ENCODE measurements at regions not wholly inside any gene's neighbourhood (a gene's known extent, or its start where the extent isn't known, plus 50 kb on each side); places are given as distances from the start of the nearest gene placed in this dataset.

DNA sequence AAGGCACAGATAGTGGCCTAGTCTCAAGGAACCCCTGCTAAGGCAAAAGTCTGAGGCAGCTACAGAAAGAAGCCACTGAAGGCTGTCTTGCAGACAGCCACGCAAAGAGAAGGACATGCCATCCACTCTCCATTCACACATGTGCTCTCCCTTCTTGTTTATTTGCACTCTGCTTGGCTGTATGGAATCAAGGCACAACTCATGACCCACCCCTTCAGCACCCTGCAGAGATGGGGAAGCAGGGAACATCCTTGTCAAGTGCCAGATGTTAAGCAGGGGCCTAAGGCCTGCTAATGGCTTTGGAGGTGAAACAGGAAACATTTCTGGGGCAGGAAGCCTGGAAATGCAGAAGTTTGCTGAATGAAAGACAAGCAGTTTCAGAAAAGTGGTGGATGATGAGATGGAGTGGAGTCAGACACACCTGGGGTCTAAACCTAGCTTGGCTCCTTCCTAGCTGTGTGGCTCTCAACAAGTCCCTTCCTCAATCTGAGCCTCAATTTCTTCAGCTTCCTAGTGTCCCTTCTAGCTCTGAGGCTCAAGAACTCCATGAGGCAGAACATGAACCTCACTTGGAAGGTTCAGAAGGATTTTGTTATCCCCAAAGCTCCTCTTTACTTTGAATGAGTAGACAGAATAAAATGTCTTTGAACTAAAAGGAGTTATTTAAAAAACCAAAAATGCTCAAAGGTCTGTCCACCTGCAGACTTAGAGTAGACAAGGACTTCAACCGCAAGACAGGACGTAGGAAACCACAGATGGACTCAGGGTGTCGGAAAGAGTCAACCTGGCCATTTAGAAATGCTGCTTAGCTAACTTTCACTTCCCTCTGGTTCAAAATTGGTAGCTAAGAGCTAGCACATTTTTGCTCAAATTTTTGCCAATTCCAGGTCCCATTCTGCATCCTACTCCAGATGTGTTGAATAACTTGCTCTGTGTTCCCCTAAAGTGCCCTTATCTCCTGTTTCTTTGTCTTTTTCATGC, 283.1 kb downstream of the PLPP3 start:
- Mint-ChIP-seq H3K27me3 (no peaks in the 10 kb centered on the region), H3K4me1 (no peaks in the 10 kb centered on the region), H3K27ac (no peak overlapping the region), H3K4me3 (no peak overlapping the region), H3K9me3 (ENCODE audit: low read depth) (no peaks in the 10 kb centered on the region), H3K36me3 (no peaks in the 10 kb centered on the region)
- ATAC-seq (no peak), DNase-seq (no peak)
- CTCF ChIA-PET: no interaction called here

DNA sequence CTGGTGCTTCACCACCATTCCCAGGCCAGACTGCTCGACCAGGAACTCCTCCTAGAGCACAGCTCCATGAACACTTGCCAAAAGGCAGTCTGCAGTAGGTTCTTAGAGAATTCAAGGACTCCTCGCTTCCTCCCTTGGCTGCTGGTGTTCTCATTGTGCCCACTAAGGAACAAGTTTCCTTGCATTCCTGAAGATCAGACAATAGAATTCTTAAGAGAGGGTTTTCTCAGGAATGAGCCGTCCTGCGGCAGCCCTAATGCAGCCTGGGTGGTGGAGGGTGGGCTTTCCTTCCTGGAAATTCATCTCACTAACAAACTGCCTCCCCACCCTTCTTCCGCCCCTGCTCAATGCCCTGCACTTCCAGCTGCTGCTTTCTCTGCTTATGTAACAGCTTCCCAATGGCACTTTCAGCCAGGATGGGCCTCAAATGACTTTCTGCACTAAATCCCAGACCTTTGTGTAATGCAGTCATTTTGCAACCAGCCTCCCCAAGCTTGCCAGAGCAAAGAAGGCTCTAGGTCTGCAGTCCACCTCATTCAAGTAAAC, 287.9 kb downstream of the PLPP3 start:
- H3K9me3 Mint-ChIP-seq (ENCODE audit: low read depth): no peaks in the 10 kb centered on the region
- H3K4me1 Mint-ChIP-seq: no peaks in the 10 kb centered on the region
- ATAC-seq (no peak), DNase-seq (no peak)
- no peaks in the 10 kb centered on the region for H3K27me3 Mint-ChIP-seq
- CTCF ChIA-PET: no interaction called here
- no peaks in the 10 kb centered on the region for H3K36me3 Mint-ChIP-seq
- no peak overlapping the region for H3K4me3 Mint-ChIP-seq
- H3K27ac Mint-ChIP-seq: no peak overlapping the region

DNA sequence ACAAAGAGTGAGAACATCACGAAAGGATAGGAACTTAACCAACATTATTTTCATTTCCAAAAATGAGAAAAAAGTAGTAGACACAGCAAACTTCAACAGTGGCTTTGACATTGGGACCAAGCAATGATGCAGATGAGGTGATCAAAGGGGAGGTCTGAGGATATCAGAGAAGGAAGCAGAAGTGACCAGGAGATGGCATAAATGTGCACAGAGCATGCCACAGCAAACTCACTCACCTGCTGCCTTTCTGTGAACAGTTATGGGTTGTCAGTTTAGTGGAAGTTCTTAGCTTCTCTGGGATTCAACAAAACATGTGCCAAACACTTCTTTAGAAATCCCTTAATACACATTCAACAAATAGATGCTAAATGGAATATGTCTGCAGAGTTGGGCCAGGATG, 290.1 kb downstream of the PLPP3 start:
- H3K4me3 Mint-ChIP-seq: no peak overlapping the region
- H3K4me1 Mint-ChIP-seq: no peaks in the 10 kb centered on the region
- no peaks in the 10 kb centered on the region for H3K9me3 Mint-ChIP-seq (ENCODE audit: low read depth)
- H3K27me3 Mint-ChIP-seq: no peaks in the 10 kb centered on the region
- ATAC-seq (no peak), DNase-seq (no peak)
- H3K27ac Mint-ChIP-seq: no peak overlapping the region
- CTCF ChIA-PET: no interaction called here
- no peaks in the 10 kb centered on the region for H3K36me3 Mint-ChIP-seq

DNA sequence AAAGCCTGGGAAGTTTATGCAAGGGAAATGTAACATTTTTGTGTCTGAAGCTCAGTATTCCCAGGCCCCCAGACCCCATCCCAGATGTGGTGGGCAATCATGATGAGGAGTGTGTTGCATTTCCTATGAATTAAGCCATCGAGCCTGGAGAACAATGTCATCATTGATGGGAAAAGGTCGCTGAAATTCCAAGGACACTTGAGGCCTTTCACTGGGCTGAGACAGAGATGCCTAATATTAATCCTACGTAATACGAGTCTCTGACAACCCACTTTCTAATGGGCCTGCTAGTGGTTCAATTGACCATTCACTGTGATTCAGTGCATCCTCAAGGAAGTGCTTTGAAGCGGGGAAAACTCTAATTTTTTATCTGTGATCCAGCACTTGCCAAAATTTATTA, 291.6 kb downstream of the PLPP3 start:
- Mint-ChIP-seq H3K9me3 (ENCODE audit: low read depth) (no peaks in the 10 kb centered on the region), H3K4me3 (no peak overlapping the region), H3K36me3 (no peaks in the 10 kb centered on the region), H3K27ac (no peak overlapping the region), H3K4me1 (no peaks in the 10 kb centered on the region), H3K27me3 (no peaks in the 10 kb centered on the region)
- ATAC-seq (no peak), DNase-seq (no peak)
- CTCF ChIA-PET: no interaction called here

DNA sequence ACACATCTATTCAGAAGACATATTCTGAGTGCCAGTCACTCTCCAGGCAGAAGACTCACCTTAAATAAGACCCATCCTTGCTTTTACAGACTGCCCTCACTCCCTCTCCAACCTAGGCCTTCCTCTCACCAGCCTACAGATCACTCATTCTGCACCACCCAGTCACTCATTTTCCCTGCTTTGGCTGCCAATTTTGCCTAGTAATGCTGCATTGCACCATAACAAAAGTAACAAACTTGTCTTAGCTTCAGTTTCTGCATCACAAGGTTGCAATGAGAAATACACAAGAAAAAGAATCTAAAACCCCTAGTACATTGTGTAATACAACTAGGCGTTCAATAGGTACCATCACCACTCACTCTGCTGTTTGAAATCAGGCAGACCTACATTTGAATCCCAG, 292.4 kb downstream of the PLPP3 start:
- Mint-ChIP-seq H3K27ac (no peak overlapping the region), H3K36me3 (no peaks in the 10 kb centered on the region), H3K4me1 (no peaks in the 10 kb centered on the region), H3K9me3 (ENCODE audit: low read depth) (no peaks in the 10 kb centered on the region), H3K27me3 (no peaks in the 10 kb centered on the region), H3K4me3 (no peak overlapping the region)
- ATAC-seq (no peak), DNase-seq (no peak)
- CTCF ChIA-PET: no interaction called here

DNA sequence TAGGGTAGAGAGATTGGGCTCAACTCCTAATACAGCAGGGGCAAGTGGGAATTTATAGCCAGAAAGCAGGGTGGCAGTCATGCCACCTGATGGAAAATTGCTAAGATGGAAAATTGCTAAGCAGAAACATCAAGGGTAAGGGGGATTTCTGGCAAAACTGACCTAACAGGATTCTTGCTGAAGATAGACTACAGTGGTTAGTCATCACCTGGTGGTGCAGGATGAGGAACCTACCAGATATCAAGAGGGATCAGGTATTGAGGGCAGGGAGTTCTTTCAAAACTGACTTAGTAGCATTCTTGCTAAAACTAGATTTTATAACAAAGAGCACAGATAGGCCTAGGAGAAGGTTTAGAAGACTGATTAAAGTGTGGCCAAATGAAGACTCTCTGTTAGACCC, 292.9 kb downstream of the PLPP3 start:
- Mint-ChIP-seq H3K4me1 (no peaks in the 10 kb centered on the region), H3K4me3 (no peak overlapping the region), H3K27ac (no peak overlapping the region), H3K36me3 (no peaks in the 10 kb centered on the region), H3K27me3 (no peaks in the 10 kb centered on the region), H3K9me3 (ENCODE audit: low read depth) (no peaks in the 10 kb centered on the region)
- ATAC-seq (no peak), DNase-seq (no peak)
- CTCF ChIA-PET: no interaction called here

DNA sequence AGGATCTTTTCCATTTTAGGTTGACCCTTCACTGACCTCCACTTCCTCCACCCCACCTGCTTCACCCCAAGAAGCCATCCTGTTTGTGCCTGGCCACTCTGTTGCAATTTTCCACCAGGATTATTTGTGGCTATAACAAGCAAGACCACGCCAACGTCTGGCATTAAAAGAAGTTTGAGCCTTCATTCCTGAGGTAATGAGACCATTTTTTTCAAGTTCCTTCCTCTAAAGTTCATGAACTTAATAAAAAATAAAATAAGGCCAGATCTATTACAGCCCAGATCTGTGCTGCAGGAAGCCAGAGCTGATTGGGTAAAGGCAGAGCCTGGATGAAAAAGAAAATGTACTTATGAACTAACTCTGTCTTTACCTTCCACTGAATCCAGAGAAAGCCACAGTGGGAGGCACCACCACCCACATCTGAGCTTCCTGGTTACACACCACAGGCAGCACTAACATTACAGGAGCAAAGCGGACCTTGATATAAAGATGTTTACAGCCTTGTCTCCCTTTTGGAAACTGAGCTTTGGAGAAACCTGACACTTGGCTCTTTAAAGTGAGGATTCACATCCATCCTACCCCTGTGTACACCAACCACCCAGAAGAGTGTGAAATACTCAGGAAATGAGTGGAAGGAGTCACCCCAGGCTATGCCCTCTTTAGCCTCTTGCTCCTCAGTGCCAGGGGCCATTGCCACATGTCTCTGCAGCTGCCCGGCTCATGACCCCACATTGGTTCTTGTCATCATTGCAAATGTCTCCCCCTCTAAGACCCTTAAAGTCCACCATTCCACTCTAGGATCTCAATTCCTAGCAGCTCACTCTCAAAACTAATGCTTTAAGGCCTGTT, 293.6 kb downstream of the PLPP3 start:
- CTCF ChIA-PET: no interaction called here
- ATAC-seq (no peak), DNase-seq (no peak)
- Mint-ChIP-seq H3K27me3 (no peaks in the 10 kb centered on the region), H3K4me3 (no peak overlapping the region), H3K36me3 (no peaks in the 10 kb centered on the region), H3K9me3 (ENCODE audit: low read depth) (no peaks in the 10 kb centered on the region), H3K27ac (no peak overlapping the region), H3K4me1 (no peaks in the 10 kb centered on the region)

DNA sequence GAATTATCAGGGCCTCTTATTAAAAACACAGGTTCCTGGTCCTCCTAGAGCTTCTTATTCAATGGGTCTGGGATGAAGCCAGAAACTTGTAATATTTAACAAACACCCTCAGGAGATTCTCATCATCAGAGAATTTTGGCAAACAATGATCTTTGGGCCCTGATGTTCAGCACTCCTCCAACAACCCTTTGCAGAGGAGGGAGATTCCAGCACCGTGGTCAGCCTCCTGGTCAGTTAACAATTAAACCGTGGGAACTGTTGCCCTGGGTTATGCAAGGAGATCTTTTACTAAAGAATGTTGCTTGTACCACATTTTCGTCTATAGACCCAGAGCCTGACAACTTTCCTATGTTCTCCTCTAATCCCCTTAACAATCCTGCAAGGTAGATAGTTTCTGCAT, 294.4 kb downstream of the PLPP3 start:
- H3K4me3 Mint-ChIP-seq: no peak overlapping the region
- no peak for ATAC-seq
- H3K4me1 Mint-ChIP-seq: no peaks in the 10 kb centered on the region
- no peak overlapping the region for H3K27ac Mint-ChIP-seq
- H3K36me3 Mint-ChIP-seq: no peaks in the 10 kb centered on the region
- H3K27me3 Mint-ChIP-seq: no peaks in the 10 kb centered on the region
- H3K9me3 Mint-ChIP-seq (ENCODE audit: low read depth): no peaks in the 10 kb centered on the region
- no peak for DNase-seq
- CTCF ChIA-PET: no interaction called here

DNA sequence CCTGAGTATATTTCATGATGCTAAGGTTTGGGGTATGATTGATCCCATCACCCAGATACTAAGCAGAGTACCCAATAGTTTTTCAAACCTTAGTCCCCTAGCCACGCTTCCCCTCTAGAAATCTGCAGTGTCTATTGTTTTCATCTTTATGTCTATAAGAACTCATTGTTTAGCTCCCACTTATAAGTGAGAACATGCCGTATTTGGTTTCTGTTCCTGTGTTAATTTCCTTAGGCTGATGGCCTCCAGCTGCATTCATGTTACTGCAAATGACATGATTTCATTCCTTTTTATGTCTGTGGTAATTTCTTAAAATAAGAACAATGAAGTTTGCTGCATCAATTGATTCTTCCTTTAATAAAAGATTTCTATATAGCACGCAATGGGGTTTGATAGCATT, 301.3 kb downstream of the PLPP3 start:
- no peak for ATAC-seq
- H3K27ac Mint-ChIP-seq: no peak overlapping the region
- no peak for DNase-seq
- no peak overlapping the region for H3K4me3 Mint-ChIP-seq
- peaks cover 2% of the 10 kb centered on the region for H3K9me3 Mint-ChIP-seq (ENCODE audit: low read depth)
- no peaks in the 10 kb centered on the region for H3K36me3 Mint-ChIP-seq
- CTCF ChIA-PET: no interaction called here
- no peaks in the 10 kb centered on the region for H3K27me3 Mint-ChIP-seq
- no peaks in the 10 kb centered on the region for H3K4me1 Mint-ChIP-seq

DNA sequence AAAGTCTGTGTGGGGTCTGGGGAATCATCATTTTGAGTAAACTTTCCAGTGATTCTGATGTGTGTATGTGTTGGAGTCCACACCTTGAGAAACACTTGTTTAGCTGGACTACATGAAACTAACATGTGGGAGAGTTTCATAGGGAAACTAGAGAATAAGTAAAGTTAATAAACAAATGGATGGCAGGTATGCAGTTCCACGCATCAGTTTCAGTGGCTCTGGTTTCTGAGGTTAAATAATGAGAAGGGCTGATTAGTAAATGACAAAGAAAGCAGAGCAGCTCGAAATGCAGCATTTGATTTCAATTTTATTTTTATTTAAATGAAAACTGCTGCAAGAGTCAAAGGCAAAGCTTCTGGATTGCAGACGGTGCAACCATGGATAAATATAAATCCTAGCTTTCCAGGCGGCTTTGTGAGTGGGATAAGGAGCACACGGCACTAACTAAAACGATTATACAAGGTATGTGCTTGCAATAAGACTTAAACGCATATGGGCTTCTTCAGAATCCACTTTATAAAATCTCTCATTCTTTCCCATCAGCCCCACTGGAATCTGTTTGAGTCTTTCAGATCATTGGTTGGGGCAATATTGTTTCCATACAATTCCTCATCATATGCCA, 310.7 kb downstream of the PLPP3 start:
- H3K27me3 Mint-ChIP-seq: no peaks in the 10 kb centered on the region
- H3K27ac Mint-ChIP-seq: no peak overlapping the region
- H3K4me3 Mint-ChIP-seq: no peak overlapping the region
- no peak for ATAC-seq
- no peaks in the 10 kb centered on the region for H3K4me1 Mint-ChIP-seq
- DNase-seq: no peak
- CTCF ChIA-PET: no interaction called here
- H3K36me3 Mint-ChIP-seq: no peaks in the 10 kb centered on the region
- no peaks in the 10 kb centered on the region for H3K9me3 Mint-ChIP-seq (ENCODE audit: low read depth)

DNA sequence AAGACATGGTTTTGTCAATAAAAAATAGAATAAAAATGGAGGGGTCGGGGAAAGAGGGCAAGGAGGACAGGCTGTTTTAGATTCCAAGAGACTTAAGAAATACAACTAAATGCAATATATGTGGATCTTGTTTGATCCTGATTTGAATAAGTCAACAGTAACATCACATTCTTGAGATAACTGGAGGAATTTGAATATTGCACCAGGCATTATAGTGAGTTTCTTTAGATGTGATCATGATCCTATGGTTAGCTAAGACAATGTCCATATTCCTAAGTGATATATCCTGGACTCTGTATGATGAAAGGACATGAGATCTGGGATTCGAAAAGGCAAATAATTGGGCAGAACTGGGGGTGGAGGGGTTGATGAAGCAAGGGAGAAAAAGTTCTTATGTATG, 311.8 kb downstream of the PLPP3 start:
- no peaks in the 10 kb centered on the region for H3K4me1 Mint-ChIP-seq
- H3K27me3 Mint-ChIP-seq: no peaks in the 10 kb centered on the region
- no peak overlapping the region for H3K4me3 Mint-ChIP-seq
- DNase-seq: no peak
- H3K9me3 Mint-ChIP-seq (ENCODE audit: low read depth): no peaks in the 10 kb centered on the region
- CTCF ChIA-PET: no interaction called here
- no peaks in the 10 kb centered on the region for H3K36me3 Mint-ChIP-seq
- no peak for ATAC-seq
- no peak overlapping the region for H3K27ac Mint-ChIP-seq

DNA sequence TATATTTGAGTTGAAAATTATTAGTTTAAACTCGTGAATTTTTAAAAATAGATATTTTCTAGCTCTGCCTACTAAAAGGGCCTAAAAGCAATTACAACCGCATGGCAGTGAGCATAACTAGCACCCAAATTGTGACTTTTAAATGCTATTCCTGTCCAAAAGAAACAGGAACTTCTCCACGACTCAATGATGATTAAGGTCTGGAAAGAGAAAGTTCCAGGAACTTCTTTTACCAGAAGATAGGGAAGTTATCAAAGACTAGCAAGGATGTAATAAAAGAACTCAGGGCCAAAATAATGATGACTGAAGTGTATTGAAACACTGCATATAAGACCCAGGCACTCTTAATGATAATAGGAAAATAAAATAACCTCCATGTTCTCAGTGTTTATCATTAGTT, 313.0 kb downstream of the PLPP3 start:
- H3K4me1 Mint-ChIP-seq: no peaks in the 10 kb centered on the region
- no peaks in the 10 kb centered on the region for H3K36me3 Mint-ChIP-seq
- H3K27me3 Mint-ChIP-seq: no peaks in the 10 kb centered on the region
- no peaks in the 10 kb centered on the region for H3K9me3 Mint-ChIP-seq (ENCODE audit: low read depth)
- H3K27ac Mint-ChIP-seq: no peak overlapping the region
- ATAC-seq (no peak), DNase-seq (no peak)
- CTCF ChIA-PET: no interaction called here
- H3K4me3 Mint-ChIP-seq: no peak overlapping the region

DNA sequence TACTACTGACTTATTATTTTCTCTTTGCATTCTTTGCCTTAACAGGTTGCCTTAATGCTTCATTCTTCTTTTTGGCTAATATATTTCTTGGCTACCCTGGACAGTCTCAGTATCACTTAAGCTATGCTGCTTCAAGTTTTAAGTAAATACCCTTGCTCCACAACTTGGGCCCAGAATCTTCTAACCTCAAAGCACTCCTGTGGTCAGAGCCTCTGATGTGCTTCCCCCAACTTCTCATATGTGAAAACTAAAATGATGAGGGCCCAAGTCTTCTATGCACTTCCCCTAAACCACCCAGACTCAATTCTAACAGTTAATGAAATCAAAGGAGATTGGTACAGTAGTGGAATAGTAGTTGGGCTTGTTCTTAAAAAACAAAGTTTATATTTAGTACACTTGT, 314.1 kb downstream of the PLPP3 start:
- Mint-ChIP-seq H3K27ac (no peak overlapping the region), H3K27me3 (no peaks in the 10 kb centered on the region), H3K9me3 (ENCODE audit: low read depth) (no peaks in the 10 kb centered on the region), H3K36me3 (no peaks in the 10 kb centered on the region), H3K4me3 (no peak overlapping the region), H3K4me1 (no peaks in the 10 kb centered on the region)
- CTCF ChIA-PET: no interaction called here
- ATAC-seq (no peak), DNase-seq (no peak)

Measured in activated CD8-positive, alpha-beta memory T cell treated with anti-CD3 and anti-CD28 coated beads, Interleukin-2, amount 10 ng/mL, durations not matched to agents 7 days and 5 days (primary cell).